Right renal pelvis (tissue), 4 donors: ENCODE measurements at regions not wholly inside any gene's neighbourhood (a gene's known extent, or its start where the extent isn't known, plus 50 kb on each side); places are given as distances from the start of the nearest gene placed in this dataset.

Source experiments
- DNase-seq, 4 donors: peaks; one replicate each; pipeline ENCODE4 v3.0.0-alpha.2; 2013; ENCODE audit warnings: low read depth in 4 of 4, low spot score in 3 of 4, missing footprints in 1 of 4

DNA sequence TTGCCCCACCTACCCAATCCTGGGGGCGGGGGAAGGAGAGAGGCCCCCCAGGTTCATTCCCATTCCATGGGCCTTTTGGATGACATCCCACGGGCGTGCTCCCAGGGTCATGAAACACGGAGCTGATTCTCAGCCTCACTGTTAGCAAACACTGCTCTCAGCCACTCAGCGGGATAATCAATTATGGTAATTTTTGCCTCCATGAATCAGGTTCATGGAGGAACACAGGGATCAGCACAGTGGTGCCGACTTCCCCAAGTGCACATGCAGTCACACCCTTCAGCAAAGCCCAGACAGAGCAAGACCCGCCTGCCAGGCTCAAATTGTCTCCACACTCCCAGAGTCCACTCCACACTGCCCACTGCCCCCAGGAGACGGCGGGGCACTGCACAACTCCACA lies 164.6 kb downstream of the ENGASE start:
- DNase-seq = no peak

DNA sequence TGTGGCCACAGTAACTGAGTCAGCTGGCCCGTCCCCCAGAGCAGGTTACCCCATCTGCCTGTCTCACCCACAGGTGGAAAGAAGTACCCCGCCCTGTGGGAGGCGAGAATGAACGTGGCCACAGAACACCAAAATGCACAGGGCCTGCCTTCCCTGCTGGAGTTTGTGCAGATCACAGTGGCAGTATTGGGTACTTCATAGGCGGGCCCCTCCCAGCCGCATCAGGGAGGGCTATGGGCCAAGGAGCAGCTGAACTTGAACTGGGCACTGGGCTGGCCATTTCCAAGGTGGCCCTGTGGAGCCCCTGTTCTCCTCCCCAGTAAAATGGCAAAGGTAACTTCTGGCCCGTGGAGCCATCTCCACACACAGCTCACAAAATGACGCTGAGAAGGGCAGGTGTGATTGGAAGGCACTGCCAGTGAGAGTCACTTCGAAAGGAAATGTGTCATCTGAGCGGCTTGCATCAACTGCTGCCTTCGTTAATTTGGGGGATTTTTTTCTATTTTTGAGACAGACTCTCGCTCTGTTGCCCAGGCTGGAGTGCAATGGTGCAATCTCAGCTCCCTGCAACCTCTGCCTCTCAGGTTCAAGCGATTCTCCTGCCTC lies 162.9 kb downstream of the ENGASE start:
- DNase-seq = no peak

DNA sequence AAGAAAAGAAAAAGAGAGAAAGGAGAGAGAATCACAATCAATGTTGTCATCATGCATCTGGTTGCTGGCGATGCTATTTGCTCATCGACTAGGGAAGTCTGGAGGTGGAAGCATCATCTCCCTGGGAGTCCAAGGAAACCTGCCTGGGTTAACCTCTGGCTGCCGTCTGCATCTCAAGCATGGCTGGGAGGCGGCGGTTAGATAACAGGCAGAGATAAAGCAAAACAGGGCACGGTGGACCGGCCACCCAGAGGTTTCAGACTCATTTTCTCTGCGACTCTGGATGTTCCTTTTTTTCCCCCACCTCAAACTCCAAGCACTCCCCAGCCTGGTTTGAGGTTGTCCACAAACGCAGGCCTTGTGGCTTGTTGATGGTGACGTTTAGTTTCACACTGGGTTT lies 161.2 kb downstream of the ENGASE start:
- DNase-seq = no peak

DNA sequence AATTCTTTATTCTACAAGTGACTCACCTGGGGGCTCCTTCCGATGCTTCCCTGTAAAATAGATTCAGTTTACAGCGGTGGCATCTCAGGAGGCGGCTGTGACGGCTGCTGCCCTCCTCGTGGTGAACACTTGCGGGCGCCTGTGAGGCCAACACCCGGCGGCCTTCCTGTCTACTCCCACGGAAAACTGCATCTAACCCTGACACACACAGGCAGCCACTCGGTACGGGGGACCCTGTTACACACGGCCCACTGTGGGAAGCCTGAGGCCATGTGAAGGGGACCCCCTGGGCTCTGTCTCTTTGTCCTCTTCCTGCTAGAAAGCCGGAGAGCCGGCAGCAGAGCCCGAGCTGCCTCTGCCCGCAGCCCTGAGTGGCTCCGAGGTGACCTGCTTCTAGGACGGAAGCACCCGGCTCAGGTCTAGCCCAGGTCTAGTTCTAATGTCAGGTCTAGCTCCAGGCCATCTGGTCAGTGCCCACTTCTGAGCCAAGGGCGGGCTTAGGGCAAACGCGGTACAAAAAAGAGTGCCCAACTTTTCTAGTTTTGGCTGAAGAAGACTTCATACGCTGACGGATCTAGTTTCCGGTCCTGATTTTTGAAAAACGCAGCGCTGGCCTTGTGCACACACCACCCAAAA lies 159.4 kb downstream of the ENGASE start:
- no peak for DNase-seq

DNA sequence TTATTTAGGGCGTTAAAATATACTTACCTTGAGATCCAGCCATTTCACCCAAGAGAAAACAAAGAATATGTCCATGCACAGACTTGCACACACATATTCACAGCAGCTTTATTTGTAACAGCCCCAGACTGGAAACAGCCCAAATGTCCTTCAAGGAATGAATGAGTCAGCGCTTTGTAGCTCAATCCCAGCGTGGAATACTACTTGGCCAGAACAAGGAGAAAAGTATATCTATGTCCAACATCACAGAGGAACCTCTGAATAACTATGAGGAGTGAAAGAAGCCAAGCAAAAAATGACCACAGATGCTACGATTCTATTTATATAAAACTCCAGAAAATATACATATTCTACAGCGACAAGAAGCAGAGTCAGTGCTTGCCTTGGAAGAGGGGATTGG lies 158.3 kb downstream of the ENGASE start:
- no peak for DNase-seq

DNA sequence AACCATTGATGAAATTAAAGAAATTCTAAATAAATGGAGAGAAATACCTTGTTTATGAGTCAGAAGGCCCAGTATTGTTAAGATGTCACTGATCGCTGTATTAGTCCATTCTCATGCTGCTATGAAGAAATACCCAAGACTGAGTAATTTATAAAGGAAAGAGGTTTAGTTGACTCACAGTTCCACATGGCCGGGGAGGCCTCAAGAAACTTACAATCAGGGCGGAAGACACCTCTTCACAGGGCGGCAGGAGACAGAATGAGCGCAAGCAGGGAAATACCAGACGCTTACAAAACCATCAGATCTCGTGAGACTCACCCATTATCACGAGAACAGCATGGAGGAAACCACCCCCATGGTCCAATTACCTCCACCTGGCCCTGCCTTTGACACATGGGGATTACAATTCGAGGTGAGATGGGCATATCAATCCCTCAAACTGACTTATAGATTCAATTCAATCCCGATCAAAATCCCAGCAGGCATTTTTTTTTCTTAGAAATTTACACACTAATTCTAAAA lies 157.2 kb downstream of the ENGASE start:
- no peak for DNase-seq

DNA sequence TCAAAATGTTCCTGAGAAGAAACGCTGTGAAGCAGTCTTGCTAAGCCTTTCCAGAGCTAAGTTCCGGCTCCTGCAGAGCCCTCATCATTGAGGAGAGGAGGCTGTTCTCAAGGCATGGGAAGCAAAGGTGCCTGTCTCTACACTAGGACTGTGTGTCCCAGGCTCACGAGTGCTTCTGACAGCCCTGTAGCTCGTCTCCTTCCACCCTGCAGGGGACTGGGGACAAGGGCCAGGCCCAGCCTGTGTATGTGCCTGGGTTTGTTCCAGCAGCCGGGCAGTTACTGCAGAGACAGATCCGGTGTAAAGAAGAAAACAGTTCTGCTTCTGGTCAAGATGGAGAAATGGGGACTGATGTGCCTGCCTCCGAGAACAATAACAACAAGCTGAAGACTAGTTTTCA lies 156.0 kb downstream of the ENGASE start:
- no peak for DNase-seq

DNA sequence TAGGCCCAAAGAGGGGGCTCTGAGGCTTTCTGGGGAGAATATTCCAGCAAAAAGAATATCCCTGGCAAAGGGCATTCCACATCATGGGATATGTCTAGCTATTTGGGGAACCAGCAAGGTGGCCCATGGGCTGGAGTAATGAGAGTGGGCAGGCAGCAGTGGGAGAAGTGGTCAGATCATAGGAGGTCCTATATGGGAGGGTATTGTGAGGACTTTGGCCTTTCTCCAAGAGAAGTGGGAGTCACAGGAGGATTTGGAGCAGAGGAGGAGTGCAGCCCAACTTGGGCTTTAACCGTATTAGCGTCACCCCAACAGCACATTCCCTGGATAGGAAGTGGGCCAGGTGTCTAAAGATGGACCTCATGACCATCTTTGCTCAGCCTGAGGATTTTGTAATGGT lies 151.4 kb downstream of the ENGASE start:
- DNase-seq = no peak

DNA sequence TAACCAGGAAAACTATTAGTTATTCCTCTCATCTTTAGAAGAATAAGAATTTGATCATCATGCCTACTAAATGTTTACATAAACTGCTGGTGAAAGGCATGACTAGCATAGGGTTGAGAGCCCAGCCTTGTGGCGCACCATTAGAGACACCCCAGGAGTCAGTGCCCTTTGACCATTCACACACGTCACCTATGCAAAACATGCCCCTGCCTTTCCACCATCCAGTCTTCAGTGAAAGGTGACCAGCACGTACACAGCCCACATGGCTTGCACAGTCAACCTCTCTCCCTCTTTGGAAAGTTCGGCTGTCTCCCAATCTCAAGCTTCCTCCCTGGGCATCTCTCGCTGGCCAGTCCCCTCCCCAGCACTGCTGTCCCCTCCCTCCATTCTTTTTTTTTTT lies 150.3 kb downstream of the ENGASE start:
- no peak for DNase-seq

DNA sequence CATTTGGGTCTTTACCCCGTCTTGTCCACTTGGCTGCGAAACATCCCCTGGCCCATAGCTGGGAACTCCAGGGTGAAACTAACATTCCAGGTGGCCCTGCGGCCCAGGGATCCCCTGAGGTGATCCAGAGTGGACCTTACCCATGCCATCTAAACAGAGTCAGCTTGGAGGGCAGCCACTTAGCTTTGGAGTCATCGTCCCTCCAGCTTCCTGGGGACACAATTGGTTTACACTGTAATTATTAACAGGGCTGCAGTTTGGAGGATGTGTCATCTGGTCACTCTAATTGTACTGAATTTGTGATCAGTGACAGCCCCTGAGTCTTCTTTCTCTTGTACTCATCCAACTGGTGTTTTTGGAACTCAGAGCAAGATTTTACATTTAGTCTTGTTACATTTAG lies 149.9 kb downstream of the ENGASE start:
- DNase-seq = no peak

DNA sequence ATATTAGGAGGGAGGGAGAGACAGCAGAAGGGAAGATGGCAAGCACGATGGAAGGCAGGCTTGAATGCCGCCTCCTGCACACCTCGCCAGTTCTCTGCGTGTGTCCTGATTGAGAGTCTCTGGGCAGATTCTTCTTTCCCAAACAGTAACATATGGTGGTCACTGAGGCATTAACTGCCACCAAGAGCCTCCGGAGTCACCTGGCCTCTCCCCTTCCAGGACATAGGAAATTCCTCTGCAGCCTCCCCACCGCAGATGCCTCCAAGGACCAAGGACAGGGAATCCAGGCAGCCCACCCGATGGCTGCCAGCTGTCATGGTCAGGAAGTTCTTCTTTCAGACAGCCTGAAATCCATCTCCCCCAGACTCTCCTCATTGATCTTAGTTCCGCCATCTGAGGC lies 149.3 kb downstream of the ENGASE start:
- no peak for DNase-seq

DNA sequence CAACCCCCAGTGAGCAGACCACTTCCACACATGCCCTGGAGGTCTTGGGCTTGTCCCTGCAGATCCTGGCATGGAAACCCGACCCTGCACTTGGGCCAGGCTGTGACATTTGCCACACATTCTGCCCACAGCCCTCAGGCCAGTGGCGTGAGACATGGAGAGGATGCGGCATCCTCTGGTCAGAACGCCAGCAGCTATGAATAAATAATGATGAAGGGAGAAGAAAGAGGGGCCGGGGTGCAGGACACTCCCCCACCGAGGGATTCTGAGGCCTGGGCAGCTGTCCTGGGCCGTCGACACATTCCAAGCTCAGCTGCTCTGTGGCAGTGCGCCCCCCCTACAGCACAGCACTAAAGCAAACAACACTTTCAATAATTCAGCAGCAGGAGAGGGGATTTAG lies 148.8 kb downstream of the ENGASE start:
- DNase-seq = no peak

DNA sequence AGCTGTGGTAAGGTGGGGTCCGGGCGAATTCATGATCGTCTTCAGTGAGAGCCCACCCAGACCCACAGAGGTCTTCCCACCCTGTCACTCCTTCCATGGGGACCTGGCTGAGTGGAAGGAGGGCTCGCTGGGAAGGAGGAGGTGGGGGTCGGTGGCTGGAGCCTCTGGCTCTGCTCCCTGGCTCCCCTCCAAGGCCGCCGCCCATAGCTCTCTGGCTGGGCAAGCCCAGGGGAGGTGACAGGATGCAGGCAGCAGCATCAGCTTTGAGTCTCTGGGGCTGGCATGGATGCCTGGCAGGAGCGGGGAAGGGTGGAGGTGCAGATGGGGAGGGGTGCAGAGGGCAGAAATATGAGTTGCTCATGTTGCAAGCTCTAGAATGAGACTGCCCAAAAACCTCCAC lies 147.0 kb downstream of the ENGASE start:
- DNase-seq = no peak

DNA sequence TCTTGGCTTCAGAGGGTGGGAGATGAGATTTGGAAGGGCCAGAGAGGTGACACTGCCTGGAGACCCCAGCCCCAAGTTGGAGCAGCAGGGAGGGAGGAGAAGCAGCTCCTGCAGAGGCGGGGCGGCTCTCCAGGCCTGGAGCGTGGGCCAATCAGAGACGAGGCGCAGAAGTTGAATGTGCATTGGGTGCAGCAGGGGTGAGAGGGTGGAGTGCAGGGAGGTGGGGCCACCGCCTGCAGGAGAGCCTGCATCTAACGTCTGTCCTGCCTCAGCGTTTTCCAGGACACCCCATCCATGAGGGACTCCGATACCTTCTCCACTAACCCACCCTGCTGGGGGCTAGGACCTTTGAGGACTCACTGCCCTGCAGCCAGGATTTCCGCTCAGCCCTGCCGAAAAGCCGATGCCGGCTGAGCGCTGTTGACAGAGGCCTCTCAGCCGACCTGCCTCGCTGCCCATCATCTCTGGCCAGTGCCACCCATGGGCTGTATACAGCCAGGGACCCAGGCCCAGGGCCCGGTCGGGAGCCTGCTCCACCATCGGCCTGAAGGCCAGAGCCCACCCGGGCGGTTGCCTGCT lies 146.2 kb downstream of the ENGASE start:
- no peak for DNase-seq

DNA sequence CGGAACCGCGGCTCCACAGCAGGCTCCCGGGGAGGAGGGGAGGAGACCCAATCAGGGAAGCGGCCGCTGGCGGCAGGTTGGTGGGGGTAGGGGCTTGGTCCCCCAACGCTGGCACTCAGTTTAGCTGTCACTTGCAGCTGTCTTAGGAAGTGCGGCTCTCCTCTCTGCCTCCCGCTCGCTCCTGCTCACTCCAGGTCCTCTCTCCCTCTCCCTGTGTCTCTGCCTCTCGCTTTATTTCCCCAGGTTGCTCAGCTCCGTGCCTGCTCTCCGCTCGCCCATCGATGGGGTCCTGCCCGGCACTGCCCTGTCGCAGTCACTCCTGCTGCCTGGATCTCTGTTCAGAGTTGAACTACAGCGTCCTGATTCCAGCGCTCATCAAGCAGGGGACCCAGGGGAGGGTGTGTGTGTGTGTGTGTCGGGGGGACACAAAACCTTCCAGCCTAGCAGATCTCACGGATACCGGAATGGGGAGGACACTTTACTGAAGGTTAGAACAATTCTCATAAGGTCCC lies 145.6 kb downstream of the ENGASE start:
- no peak for DNase-seq

DNA sequence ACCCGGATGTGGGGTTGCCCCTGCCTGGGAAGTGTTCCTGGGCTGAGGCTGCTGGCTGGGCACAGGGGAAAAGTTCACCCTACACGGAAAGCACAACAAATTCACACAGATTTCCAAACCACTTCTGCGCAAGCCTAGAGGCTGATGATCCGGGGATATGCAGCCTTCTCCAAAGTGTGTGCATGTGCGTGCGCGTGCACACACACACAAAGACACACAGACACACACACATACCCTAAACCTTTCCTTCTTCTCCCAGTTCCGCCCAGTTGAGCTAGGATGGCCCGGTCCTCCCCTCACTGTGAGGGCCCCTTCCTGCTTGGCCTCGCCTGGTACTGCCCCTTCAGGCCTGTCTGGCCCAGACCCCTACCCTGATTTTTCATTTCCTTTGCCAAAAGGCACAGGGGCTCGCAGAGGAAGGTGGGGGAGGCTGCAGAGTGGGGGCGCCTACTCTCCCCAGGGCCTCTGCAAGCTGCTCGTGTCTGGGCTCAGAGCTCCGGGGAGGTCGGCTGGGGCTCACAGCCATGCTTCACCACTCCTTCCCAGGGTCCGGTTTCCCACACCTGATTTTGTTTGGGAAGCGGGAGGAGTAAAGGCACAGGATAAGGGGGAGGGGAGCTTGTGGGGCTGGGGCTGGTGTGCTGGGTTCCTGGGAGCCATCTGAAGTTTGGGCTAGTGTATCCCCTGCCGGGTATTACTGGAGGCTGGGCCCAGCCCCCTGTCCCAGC lies 144.7 kb downstream of the ENGASE start:
- DNase-seq = no peak

DNA sequence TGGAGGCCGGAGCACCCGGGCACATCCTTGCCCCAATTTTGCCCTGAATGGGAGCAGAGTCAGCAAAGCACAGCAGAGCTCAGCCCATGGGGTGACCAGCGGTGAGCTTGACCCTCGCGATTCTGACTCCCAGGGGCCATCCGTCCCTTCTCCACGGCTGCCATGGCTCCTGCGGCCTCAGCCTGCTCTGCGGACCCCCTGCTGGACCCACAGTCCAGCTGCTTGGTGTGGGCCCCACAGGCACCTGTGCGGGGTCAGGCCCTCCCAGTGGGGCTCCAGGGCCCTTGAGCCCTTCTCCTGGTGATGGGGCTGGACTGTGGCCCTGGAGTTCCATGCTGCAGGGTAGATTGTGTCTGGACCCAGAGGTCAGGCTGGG lies 144.2 kb downstream of the ENGASE start:
- DNase-seq = no peak

DNA sequence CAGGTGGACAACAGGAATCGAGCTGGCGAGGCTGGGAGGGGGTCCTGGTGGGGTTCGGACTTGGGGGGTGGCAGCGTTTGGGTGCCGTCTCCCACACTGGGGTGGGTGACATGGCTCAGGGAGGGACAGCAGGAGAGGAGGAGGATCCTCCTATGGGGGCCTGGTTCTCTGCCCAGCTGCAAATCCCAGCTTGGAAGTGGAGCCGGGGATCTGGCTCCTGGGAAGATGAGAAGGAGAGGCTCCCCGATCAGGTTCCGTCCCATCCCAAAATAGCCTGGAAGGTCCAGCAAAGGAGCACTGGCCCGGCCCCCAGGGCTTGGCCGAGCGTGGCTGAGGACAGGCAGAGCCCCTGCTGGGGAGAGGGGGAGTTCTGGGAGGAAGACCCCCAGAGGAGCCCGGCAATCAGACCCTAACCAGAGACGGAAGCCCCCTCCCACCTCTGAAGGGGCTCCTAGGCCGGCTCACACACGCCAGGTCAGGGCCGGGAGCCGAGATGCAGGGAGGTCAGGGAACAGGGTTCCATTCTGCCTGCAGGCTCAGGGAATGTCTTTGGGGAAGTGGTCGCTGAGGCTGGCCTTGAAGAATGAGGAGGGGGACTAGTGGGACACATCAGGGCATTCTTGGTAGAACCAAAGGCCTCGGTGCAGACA lies 143.7 kb downstream of the ENGASE start:
- DNase-seq = no peak

DNA sequence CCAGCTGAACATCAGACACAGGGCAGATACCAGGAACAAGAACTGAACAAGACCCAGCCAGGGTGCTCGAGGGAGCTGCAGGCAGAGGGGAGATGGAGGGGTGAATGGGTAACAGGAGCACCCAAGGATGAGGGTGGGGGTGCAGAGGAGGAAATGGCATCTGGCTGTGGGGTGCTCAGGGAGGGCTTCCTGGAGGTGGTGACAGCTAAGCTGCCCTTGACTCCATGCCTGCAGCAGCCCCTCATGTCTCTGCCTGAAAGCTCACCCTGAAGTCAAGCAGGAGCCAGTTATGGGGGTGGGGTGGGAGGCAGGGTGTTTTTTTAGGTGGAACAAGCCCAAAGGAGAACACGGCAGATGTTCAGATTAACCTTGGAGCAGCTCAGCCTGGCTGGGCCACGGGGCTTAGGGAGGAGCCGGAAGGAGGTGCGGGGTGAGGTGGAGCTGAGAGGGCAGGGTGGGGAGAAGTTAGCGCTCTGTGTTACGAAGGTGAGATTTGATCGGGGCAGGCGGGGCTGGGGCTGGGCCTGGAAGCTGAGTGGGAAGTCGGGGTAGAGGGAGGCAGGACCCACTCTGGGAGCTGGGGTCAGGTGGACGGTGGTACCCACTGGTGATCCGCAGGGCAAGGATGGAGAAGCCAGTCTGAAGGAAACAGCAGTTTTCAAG lies 143.0 kb downstream of the ENGASE start:
- DNase-seq = no peak

DNA sequence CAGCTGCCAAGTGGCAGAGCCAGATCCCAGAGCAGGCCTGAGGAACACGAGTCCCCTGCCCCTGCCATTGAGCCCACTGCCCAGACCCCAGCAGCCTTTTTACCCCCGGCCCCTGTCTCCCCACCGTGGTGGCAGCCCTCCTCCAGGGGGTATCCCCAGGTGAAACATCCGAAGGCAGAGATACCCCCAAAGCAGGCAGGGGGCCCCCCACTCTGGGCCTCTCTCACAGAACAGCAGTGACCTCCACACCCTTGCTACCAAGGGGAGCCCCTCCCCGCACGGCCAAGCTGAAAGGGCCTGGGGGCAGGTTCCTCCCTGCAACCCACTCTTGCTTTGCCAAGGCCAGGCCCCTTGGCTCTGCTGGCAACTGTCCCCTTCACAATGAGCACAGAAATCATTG lies 142.2 kb downstream of the ENGASE start:
- DNase-seq = no peak

DNA sequence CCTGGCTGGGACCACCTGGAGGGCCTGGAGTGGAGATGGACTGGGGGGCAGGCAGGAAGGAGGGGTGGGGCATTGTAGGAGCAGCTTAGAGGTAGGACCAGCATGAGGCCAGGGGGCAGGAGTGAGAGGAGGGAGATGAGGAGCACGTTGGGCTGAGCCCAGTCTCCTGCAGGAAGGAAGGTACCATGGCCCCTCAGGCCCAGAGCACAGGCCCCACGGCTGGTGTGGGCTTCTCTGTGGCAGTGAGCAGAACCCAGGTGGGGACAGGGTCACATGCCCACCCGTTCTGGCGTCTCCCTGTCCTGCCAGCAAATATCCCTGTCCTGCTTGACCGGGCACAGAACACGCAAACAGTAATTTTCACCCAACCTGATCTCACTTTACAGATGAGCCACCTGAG lies 141.8 kb downstream of the ENGASE start:
- DNase-seq = no peak
